ACHN (cell line): ENCODE measurements at regions not wholly inside any gene's neighbourhood (a gene's known extent, or its start where the extent isn't known, plus 50 kb on each side); places are given as distances from the start of the nearest gene placed in this dataset.
"Not testable (repeated sequence)": the region's sequence is repeated elsewhere in the genome, so short reads cannot be mapped to it uniquely, and the experiment has no call there.

Source experiments
- DNase-seq: peaks from one replicate; pipeline ENCODE4 v3.0.0-alpha.2; 2015
- in situ Hi-C: cut with HindIII; loops from 2 replicates; pipeline ENCODE4 v1.10.0; 2017; ENCODE audit warnings: low sequenced_read_pairs, low pct_ligation_motif_present, low pct_unique_long_range_greater_than_20kb

DNA sequence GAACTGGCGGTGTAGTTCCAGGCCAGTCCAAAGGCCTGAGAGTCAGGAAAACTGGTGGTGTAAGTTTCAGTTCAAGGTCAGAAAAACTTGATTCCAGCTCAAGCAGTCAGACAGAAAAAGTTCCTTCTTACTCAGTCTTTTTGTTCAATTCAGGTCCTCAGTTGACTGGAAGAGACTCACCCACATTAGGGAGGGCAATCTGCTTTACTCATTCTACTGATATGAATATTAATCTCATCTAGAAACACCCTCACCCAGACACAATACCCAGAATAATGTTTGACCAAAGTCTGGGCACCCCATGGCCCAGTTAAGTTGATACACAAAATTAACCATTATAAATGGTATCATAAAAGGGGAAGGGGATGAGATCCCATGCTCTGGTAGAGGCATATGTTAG lies 50.1 kb upstream of the LTA4H start:
- in situ Hi-C loops = no loop called here
- no peak for DNase-seq

DNA sequence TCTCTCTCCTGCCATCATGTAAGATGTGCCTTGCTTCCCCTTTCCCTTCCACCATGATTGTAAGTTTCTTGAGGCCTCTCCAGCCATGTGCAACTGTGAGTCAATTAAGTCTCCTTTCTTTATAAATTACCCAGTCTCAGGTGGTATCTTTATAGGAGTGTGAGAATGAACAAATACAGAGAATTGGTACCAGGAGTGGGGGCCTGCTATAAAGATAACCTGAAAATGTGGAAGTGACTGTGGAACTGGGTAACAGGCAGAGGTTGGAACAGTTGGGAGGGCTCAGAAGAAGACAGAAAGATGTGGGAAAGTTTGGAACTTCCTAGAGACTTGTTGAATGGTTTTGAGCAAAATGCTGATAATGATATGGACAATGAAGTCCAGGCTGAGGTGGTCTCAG lies 50.8 kb upstream of the LTA4H start:
- DNase-seq, in situ Hi-C loops: not testable (repeated sequence)

DNA sequence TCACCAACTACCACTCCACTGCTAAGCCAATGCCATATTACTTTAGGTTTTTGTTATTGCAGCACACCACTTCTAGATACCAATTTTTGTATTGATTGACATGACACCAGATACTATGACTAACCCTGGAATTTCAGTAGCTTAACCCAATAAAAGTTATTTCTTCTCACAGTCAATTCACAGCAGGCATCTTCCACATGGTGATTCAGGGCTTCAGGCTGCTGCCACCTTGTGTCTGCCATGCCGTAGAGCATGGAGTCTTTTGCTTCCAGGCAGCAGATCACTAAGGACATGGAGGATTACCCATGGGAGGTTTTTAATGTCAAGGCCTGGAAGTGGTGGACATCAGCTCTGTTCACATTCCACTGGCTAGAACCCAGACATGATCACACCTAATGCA lies 56.4 kb upstream of the LTA4H start:
- in situ Hi-C loops = no loop called here
- peak; percentile 22 for DNase-seq

DNA sequence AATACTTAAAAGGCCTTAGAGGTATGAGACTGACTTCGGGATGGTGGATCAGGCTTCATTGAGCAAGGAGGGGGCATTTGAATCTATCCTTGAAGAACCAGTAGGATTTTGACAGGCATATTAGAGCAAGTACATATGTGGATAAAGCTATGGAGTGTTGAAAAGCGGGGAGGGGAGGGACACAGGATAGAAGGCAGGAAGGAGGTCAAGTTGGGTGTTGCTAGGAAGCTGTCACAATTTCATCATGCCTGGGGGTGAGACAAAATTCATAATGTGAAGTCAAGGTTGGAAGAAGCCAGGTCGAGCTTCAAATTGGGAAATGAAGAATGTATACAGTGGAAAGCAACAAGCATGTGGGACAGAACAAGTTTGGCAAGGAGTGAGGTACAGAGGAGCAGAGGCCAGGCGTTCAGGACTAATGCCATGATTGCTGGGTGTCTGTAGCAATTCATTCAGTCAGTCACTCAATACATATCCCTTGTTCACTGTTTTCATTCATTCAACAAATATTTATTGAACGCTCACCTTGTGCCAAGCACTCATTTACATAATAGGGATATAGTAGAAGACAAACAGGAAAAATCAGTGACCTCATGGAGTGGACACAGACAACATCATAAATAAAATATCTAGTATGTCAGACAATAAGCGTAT lies 58.3 kb upstream of the LTA4H start:
- no peak for DNase-seq
- in situ Hi-C loops = no loop called here

DNA sequence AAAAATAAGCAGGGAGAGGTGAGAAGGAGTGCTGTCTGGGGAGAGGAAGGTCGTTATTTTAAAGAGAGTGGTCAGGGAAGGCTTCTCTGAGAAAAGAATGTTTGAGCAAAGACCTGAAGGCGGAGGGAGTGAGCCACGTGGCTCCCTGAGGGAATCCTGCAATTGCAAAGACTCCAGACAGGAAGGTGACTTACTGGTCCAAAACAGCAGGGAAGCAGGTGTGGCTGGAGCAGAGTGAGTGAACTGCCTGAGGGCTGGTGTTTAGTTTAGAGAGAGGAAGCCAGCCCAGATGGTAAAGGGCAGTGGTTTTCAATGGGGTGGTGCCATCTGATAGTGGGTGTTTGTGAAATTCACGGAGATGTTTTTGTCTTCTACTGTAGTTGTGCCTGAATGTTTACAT lies 58.8 kb upstream of the LTA4H start:
- in situ Hi-C loops = no loop called here
- no peak for DNase-seq

DNA sequence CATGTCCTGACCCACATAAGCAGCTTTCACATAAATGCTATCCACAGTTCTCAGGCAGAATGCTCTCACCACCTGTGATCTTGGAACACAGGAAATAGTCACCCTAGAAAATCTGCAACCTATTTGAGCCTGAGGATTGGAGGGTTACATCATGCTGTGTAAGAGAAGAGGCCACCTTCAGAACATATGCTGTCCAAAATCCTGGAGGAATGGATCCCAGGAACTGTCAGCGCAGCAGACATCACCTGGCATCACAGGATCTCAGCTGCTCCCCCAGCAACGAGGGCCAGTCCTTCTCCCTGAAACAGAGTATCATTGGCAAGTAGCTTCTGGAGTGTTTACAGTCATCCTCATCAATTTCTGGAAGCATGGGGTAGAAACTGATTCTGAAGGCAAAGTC lies 63.2 kb upstream of the LTA4H start:
- in situ Hi-C loops = no loop called here
- no peak for DNase-seq

DNA sequence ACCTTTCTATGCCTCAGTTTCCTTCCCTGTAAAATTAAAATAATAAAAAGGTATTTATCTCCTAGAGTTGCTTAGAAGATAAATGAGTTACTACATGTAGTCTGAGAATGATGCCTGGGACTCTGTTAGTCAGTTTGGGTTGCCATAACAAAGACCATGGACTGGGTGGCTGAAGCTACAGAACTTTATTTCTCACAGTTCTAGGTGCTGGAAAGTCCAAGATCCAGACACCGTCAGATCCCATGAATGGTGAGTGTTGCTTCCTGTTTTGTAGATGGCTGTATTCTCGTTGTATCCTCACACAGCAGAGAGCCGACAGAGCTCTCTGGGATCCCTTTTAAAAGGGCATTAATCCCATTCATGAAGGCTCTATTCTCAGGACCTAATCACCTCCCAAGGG lies 64.0 kb upstream of the LTA4H start:
- in situ Hi-C loops = no loop called here
- DNase-seq = no peak

DNA sequence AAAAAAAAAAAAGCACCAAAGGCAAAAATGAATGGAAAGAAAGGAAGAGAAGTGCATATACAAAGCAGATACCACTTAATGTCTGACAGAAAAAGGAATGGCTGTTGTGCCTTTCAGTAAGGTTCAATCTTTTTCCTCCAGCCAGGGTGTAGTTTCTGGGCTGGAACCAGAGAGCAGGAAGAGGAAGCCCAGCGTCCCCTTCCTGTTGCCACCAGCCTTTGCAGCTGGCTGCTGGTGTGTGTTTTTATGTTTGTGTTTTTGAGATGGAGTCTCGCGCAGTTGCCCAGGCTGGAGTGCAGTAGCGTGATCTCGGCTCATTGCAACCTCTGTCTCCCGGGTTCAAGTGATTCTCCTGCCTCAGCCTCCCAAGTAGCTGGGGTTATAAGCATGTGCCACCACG lies 64.6 kb upstream of the LTA4H start:
- DNase-seq = no peak
- in situ Hi-C loops = no loop called here

DNA sequence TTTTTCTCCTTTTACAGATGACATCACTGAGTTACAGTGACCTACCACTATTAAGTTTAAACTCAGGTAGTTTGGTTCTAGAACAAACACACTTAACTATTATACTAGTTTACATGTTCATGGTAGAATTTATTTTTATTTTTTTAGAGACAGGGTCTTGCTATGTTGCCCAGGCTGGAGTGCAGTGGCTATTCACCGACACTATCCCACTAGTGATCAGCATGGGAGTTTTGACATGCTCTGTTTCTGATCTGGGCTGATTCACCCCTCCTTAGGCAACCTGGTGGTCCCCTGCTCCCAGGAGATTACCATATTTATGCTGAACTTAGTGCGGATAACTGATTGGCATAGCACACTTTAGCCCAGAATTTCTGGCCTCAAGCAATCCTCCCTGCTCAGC lies 66.4 kb upstream of the LTA4H start:
- in situ Hi-C loops = no loop called here
- no peak for DNase-seq

DNA sequence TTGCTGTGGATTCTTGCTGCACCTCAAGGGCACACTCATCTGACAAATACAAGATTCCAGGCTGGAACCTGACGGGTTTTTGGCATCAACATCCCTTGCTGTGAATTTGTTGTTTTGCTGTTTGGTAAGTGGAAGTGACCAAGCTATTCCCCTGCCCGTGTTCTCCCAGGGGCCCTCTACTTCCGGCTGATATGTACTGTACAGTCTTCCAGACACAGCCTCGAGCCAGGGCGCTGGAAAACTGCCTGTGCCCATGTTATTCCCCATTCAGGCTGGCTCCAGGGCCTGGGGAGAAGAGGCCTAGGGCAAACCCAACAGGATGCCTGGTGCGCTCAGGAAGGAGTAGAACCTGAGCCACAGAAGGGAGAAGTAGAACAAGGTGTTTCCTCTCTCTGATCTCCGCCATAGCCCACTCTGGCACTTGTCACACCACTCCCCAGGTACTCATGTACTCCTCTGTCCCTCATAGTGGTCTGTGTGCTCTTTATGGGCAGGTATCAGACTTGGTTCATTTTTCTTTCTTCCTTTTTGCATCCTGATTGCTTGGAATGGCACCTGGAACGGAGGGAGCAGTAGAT lies 67.8 kb upstream of the LTA4H start:
- DNase-seq = no peak
- in situ Hi-C loops = no loop called here

DNA sequence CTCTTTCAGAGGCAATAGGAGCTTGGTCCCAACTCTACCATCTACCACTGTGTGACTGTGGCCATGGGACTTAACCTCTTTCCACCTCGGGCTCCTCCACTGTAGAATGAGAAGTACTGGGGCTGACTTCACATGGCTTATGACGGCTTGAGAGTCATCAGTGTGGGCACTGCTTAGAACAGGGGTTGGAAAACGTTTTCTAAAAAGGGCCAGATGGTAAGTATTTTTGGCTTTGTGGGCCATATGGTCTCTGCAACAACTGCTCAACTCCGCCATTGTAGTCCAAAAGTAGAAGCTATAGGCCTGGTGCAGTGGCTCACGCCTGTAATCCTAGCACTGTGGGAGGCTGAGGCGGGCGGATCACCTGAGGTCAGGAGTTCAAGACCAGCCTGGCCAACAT lies 69.2 kb upstream of the LTA4H start:
- in situ Hi-C loops = no loop called here
- DNase-seq = no peak

DNA sequence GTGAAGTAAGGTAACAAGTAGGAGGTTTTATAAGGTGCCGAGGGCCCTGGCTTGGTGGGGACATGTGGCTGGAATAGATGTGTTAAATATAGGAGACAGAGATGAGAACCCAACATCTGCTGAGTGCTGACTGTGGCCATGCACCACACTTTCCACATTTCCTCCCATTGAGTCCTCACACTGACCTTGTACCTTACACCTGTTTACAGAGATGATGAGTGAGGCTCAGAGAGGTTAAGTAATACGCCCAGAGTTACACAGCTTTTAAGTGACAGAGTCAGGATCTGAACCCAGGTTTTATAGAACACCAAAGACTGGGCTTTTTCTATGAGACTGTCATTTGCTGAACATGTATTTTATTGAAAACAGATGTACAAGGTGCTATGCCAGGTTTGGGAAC lies 70.8 kb upstream of the LTA4H start:
- in situ Hi-C loops = no loop called here
- DNase-seq = no peak

DNA sequence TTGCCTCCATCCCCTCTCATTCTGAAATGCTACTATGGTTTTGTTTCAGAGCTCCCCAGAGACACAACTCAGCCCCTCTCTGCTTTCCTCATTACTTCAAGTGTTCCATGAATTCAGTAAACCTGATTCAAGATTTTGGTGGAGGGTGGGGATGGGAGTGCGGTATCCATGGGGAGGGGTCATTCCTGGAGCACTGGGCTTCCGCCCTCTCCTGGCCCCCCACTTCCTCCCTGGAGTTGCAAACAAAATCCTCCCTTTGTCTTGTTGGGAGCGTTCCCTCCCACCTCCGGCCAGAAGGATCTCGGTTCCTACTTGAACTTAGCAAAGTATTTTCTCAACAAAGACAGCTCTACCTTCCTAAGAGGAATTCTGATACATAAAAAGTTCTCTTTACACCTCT lies 71.8 kb upstream of the LTA4H start:
- no peak for DNase-seq
- in situ Hi-C loops = no loop called here

DNA sequence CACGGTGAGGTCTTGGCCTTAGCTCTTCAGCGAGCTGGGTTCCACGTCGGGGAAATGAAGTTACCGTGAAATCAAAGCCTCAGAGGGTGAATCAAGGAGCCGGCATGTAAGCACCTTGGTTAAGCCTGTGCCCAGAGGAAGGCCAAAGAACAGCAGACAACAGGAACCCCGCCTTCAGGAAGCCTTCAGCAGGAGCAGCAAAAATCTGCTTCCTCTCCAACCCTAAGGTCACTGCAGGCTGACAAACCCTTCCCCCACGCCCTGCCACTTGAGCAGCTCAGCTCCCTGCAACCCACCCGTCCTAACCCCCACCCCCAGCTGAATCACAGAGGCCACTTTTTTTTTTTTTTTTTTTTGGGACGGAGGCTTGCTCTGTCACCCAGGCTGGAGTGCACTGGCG lies 72.9 kb upstream of the LTA4H start:
- in situ Hi-C loops = no loop called here
- no peak for DNase-seq

DNA sequence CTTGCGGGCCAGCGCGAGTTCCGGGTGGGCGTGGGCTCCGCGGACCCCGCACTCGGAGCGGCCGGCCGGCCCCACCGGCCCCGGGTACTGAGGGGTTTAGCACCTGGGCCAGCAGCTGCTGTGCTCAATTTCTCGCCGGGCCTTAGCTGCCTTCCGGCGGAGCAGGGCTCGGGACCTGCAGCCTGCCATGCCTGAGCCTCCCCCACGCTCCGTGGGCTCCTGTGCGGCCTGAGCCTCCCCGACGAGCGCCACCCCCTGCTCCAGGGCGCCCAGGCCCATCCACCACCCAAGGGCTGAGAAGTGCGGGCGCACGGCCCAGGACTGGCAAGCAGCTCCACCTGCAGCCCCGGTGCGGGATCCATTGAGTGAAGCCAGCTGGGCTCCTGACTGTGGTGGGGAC lies 73.6 kb upstream of the LTA4H start:
- DNase-seq, in situ Hi-C loops: not testable (repeated sequence)

DNA sequence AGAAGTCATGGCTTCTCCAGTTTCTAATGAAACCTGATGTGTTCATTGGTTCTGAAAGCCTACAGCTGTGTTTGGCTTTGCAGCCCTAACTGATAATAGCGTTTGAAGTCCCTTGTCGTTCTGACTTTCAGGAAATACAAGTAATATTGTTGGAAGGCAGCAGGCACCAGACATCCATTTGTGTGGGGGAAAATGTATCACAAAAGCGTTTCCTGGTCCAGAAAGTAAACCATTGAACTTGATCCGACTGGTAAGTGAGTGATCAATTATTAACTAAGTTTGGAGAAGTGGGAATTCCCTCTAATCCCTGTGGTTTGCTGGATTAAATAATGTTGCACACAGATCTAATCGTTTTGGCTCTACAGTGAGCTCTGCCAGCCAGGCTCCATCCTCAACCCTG lies 77.3 kb upstream of the LTA4H start:
- in situ Hi-C loops = no loop called here
- no peak for DNase-seq

DNA sequence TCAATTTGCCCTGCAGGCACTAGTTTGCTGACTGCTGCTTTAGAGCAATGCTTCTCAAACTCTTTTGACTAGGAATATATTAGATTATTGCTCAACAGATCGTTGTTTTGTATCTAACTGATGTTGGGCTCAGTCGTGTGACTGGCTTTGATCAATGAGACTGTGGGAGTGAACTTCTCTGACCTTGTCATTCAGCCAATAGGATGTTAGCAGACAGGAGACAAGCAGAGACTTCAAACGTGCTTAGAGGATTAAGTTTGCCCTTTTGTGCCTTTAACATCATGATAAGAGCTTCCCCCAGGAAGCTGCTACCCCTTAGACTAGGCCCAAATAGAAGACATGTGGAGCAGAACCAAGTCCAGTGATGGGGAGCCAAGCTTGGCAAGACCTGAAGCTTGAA lies 76.7 kb upstream of the ELK3 start:
- DNase-seq = no peak
- in situ Hi-C loops = no loop called here

DNA sequence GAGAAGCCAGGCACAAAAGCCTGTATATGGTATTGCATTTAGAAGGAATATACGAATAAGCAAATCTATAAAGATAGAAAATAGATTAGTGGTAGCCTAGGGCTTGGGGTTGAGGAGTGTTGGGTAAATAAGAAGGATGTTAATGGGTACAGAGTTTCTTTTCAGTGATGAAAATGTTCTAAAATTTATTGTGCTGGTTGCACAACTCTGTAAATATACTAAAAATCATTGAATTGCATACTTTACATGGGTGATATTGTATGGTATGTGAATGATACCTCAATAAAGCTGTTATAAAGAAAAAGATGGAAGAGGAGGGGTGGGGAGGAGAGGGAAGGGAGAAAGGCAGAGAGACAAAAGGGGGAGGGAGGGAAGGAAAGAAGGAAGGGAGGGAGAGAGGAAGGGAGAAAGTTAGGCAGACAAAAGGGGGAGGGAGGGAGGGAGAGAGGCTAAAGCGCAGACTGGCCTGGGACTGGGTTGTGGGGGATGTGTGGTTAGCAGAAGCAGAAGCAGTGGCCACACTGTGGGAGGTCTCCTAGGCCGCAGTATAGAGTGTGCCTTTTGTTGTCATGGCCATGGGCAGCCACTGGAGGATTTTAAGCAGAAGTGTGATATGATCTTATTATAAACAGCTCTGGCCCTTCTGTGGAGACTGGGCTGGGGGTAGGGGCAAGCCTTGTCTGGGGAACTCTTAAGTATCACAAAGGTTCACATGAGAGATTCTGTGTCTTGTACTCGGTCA lies 73.6 kb upstream of the ELK3 start:
- no peak for DNase-seq
- in situ Hi-C loops = no loop called here

DNA sequence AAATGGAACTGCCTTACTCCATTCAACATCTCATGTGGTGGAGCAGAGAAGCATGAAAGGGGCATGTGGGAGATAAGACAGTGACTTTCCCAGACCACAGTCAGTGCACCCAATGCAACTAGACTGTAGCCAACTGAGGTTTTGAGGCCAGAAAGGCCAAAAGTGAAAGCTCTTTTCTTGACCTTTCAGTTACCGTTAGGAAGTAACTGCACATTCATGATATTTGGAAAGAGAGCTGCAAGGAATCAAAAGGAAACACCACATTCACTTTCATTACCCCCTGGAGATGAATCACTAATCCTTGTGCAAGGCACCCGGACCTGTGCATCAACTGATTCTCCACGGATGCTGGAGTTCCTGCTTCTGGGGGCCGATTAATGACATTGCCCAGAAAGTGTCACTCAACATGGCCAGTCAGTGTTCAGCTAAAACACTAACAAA lies 72.9 kb upstream of the ELK3 start:
- DNase-seq = peak; percentile 15
- in situ Hi-C loops = no loop called here

DNA sequence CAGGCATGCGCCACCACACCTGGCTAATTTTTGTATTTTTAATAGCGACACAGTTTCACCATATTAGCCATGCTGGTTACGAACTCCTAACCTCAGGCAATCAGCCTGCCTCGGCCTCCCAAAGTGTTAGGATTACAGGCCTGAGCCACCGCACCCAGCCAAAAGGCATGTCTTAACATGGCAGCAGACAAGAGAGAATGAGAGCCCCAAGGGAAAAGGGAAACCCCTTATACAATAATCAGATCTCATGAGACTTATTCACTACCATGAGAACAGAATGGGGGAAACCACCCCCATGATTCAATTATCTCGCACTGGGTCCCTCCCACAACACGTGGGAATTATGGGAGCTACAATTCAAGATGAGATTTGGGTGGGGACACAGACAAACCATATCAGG lies 65.9 kb upstream of the ELK3 start:
- DNase-seq, in situ Hi-C loops: not testable (repeated sequence)
